ENCODE measurements at regions not wholly inside any gene's neighbourhood (a gene's known extent, or its start where the extent isn't known, plus 50 kb on each side); places are given as distances from the start of the nearest gene placed in this dataset.

GRCh38 chr14:86357119-86357518, 827.2 kb downstream of the FLRT2 start:
- H3K4me3 ChIP-seq, result no peak overlapping the region
- no peaks in the 10 kb centered on the region for H4K20me1 ChIP-seq (replicated peaks; ENCODE audit: insufficient read depth)
- no peak for ATAC-seq
- no peaks in the 10 kb centered on the region; the same call in 1 of the 2 replicates for H3K4me1 ChIP-seq (ENCODE audit: insufficient read depth)
- H3K27me3 ChIP-seq (ENCODE audit: insufficient read depth), result no peaks in the 10 kb centered on the region
- no peak overlapping the region for H3K4me3 Mint-ChIP-seq
- H2AFZ ChIP-seq, result no peak overlapping the region
- no peaks in the 10 kb centered on the region for H3K27me3 Mint-ChIP-seq (ENCODE audit: insufficient read depth, low read depth, poor library complexity)
- TF ChIP-seq EZH2phosphoT487 (IDR thresholded peaks at IDR 0.05; ENCODE audit: unreplicated experiment) (no peak), ZNF462 (CRISPR knock-in tag; IDR thresholded peaks at IDR 0.05) (no peak), CTCF (conservative IDR thresholded peaks at IDR 0.05; ENCODE audit: low read depth in 2 of 2) (no peak), POLR2AphosphoS5 (IDR thresholded peaks at IDR 0.05; ENCODE audit: low read depth) (no peak), STAT1 (IDR thresholded peaks at IDR 0.05; ENCODE audit: unreplicated experiment) (no peak), REST (IDR thresholded peaks at IDR 0.05; ENCODE audit: unreplicated experiment) (no peak), CREB1 (CRISPR knock-in tag; IDR thresholded peaks at IDR 0.05; ENCODE audit: low read depth) (no peak)
- no peaks in the 10 kb centered on the region for H3K36me3 ChIP-seq (ENCODE audit: insufficient read depth)
- no peak overlapping the region for H3K4me2 ChIP-seq
- DNase-seq (ENCODE audit: low spot score), result no peak
- H3K9me3 Mint-ChIP-seq, result no peaks in the 10 kb centered on the region
- H3K79me2 ChIP-seq (replicated peaks; ENCODE audit: insufficient read depth), result no peaks in the 10 kb centered on the region
- peaks cover 5% of the 10 kb centered on the region; the same call in 2 of the 3 replicates for H3K4me1 Mint-ChIP-seq
- no peak overlapping the region for H3K27ac Mint-ChIP-seq
- H3K27ac ChIP-seq (ENCODE audit: low read depth), result no peak overlapping the region
- H3K9me2 ChIP-seq (ENCODE audit: insufficient read depth), result no peaks in the 10 kb centered on the region
- H3F3A ChIP-seq (replicated peaks; ENCODE audit: low read depth), result no peaks in the 10 kb centered on the region
- H3K36me3 Mint-ChIP-seq (ENCODE audit: low read depth), result no peaks in the 10 kb centered on the region

Data from GM23338 (cell line).